ENCODE measurements at regions not wholly inside any gene's neighbourhood (a gene's known extent, or its start where the extent isn't known, plus 50 kb on each side); places are given as distances from the start of the nearest gene placed in this dataset.
A peak's percentile ranks its signal among the peaks of the same experiment; 100 is the strongest.
"Not testable (repeated sequence)": the region's sequence is repeated elsewhere in the genome, so short reads cannot be mapped to it uniquely, and the experiment has no call there.

GRCh38 chr2:36058076-36058475 is 297.5 kb upstream of the CRIM1 start:
- no peak for DNase-seq (ENCODE audit: low read depth)

GRCh38 chr2:36052819-36053218 is 302.8 kb upstream of the CRIM1 start:
- DNase-seq (ENCODE audit: low read depth), result no peak

GRCh38 chr2:36044411-36044810 is 311.2 kb upstream of the CRIM1 start:
- DNase-seq (ENCODE audit: low read depth), result no peak

- no peak for DNase-seq (ENCODE audit: low read depth)
Measured at GRCh38 chr2:36035137-36035536, 320.4 kb upstream of the CRIM1 start.

- no peak for DNase-seq (ENCODE audit: low read depth)
Measured at GRCh38 chr2:36032046-36032445, 323.5 kb upstream of the CRIM1 start.

GRCh38 chr2:36031471-36031870 is 324.1 kb upstream of the CRIM1 start:
- DNase-seq (ENCODE audit: low read depth), result peak; percentile 64

GRCh38 chr2:36027616-36028015 is 328.0 kb upstream of the CRIM1 start:
- no peak for DNase-seq (ENCODE audit: low read depth)

GRCh38 chr2:36013064-36013463 is 342.5 kb upstream of the CRIM1 start:
- no peak for DNase-seq (ENCODE audit: low read depth)

- no peak for DNase-seq (ENCODE audit: low read depth)
Measured at GRCh38 chr2:36006444-36006843, 349.1 kb upstream of the CRIM1 start.

GRCh38 chr2:36002941-36003340 is 352.6 kb upstream of the CRIM1 start:
- no peak for DNase-seq (ENCODE audit: low read depth)

- DNase-seq (ENCODE audit: low read depth), result no peak
Measured at GRCh38 chr2:35997488-35997887, 358.1 kb upstream of the CRIM1 start.

GRCh38 chr2:35989503-35989902 is 366.1 kb upstream of the CRIM1 start:
- DNase-seq (ENCODE audit: low read depth), result peak; percentile 28

- no peak for DNase-seq (ENCODE audit: low read depth)
Measured at GRCh38 chr2:35989040-35989439, 366.5 kb upstream of the CRIM1 start.

- no peak for DNase-seq (ENCODE audit: low read depth)
Measured at GRCh38 chr2:35986871-35987270, 368.7 kb upstream of the CRIM1 start.

GRCh38 chr2:35978218-35978617 is 377.4 kb upstream of the CRIM1 start:
- DNase-seq (ENCODE audit: low read depth), result no peak

GRCh38 chr2:35976611-35977010 is 379.0 kb upstream of the CRIM1 start:
- DNase-seq (ENCODE audit: low read depth), result no peak

GRCh38 chr2:35973737-35974132 is 381.8 kb upstream of the CRIM1 start:
- DNase-seq (ENCODE audit: low read depth), result peak; percentile 83

GRCh38 chr2:35973132-35973736 is 382.3 kb upstream of the CRIM1 start:
- peak; percentile 45 for DNase-seq (ENCODE audit: low read depth)

GRCh38 chr2:35963824-35964223 is 391.8 kb upstream of the CRIM1 start:
- no peak for DNase-seq (ENCODE audit: low read depth)

GRCh38 chr2:35963357-35963756 is 392.2 kb upstream of the CRIM1 start:
- no peak for DNase-seq (ENCODE audit: low read depth)

GRCh38 chr2:35962585-35963146 is 392.9 kb upstream of the CRIM1 start:
- DNase-seq (ENCODE audit: low read depth), result no peak

GRCh38 chr2:35960596-35960995 is 395.0 kb upstream of the CRIM1 start:
- no peak for DNase-seq (ENCODE audit: low read depth)

- DNase-seq (ENCODE audit: low read depth), result not testable (repeated sequence)
Measured at GRCh38 chr2:35957053-35957452, 398.5 kb upstream of the CRIM1 start.

GRCh38 chr2:35946478-35946877 is 409.1 kb upstream of the CRIM1 start:
- DNase-seq (ENCODE audit: low read depth), result no peak
